OCI-LY1 (cell line): ENCODE measurements at regions not wholly inside any gene's neighbourhood (a gene's known extent, or its start where the extent isn't known, plus 50 kb on each side); places are given as distances from the start of the nearest gene placed in this dataset.

Experiments used
- EZH2 ChIP-seq: fragments of 200-600 bp; sonication (generic), shearing (Covaris generic); IDR thresholded peaks from 2 replicates; pipeline ENCODE4 v1.8.0; 2017; ENCODE audit warnings: borderline replicate concordance, mixed run types, mild to moderate bottlenecking, antibody characterized with exemption, low read length, moderate library complexity, mixed read lengths
- TF ChIP-seq, protein P1 (sequence below): fragments of 200-600 bp; sonication (generic), shearing (Covaris generic); IDR thresholded peaks from 2 replicates; pipeline ENCODE4 v1.5.1; 2017; ENCODE audit warnings: mild to moderate bottlenecking, antibody characterized with exemption, low read length, moderate library complexity, mixed read lengths

DNA sequence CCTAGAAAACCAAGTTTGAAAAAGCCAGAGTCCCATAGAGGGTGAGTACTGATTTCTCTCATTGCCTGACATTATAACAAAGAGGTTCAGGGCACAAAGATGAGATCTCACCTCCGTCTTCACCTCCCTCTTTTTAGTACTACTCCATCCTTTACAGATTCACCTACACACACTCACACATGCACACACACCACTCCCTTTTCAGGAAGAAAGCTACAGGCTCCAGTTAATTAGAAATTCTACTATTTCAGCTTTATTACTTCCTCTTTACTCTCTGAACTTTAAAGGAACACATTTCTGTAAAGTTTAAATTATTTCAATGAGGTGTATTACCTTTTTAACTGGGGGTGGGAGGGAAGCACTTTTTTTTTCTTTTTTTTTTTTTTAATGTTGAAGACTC lies 59.6 kb upstream of the PRDX6 start:
- TF ChIP-seq, protein P1, sequence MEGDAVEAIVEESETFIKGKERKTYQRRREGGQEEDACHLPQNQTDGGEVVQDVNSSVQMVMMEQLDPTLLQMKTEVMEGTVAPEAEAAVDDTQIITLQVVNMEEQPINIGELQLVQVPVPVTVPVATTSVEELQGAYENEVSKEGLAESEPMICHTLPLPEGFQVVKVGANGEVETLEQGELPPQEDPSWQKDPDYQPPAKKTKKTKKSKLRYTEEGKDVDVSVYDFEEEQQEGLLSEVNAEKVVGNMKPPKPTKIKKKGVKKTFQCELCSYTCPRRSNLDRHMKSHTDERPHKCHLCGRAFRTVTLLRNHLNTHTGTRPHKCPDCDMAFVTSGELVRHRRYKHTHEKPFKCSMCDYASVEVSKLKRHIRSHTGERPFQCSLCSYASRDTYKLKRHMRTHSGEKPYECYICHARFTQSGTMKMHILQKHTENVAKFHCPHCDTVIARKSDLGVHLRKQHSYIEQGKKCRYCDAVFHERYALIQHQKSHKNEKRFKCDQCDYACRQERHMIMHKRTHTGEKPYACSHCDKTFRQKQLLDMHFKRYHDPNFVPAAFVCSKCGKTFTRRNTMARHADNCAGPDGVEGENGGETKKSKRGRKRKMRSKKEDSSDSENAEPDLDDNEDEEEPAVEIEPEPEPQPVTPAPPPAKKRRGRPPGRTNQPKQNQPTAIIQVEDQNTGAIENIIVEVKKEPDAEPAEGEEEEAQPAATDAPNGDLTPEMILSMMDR, result no peak
- no peak for TF ChIP-seq EZH2
